ENCODE measurements at regions not wholly inside any gene's neighbourhood (a gene's known extent, or its start where the extent isn't known, plus 50 kb on each side); places are given as distances from the start of the nearest gene placed in this dataset.

DNA sequence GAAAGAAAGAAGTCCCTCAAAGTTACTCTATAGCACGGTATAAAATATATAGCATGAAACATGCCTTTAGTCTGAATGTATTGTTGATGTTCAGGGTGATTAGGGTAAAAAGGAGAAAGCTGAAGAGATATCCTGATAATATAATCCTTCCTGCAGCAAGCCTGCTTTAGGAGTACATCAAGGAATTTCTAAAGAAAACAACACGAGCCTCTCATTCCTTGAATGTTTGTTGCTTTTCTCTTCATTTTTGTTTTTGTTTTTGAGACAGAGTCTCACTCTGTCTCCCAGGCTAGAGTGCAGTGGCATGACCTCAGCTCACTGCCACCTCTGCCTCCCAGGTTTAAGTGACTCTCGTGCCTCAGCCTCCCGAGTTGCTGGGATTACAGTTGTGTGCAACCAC, 79.1 kb downstream of the CD164 start:
- no peak for DNase-seq (ENCODE audit: low spot score)
- Histone ChIP-seq H3K9me3 (ENCODE audit: severe bottlenecking) (no peaks in the 10 kb centered on the region), H3K4me1 (ENCODE audit: insufficient read depth, poor library complexity, severe bottlenecking) (no peaks in the 10 kb centered on the region), H3K27me3 (ENCODE audit: insufficient read depth, poor library complexity, severe bottlenecking) (no peaks in the 10 kb centered on the region), H3K4me3 (ENCODE audit: severe bottlenecking) (no peak overlapping the region), H3K36me3 (ENCODE audit: low read depth) (no peaks in the 10 kb centered on the region), H3K27ac (ENCODE audit: poor library complexity, severe bottlenecking) (no peak overlapping the region)
- ATAC-seq (ENCODE audit: low read depth), result no peak
- no peak for TF ChIP-seq CTCF (IDR thresholded peaks at IDR 0.05; ENCODE audit: poor library complexity, severe bottlenecking)

GRCh38 chr6:109302176-109302575, 80.1 kb downstream of the CD164 start:
- no peaks in the 10 kb centered on the region for H3K4me1 ChIP-seq (ENCODE audit: insufficient read depth, poor library complexity, severe bottlenecking)
- TF ChIP-seq CTCF (IDR thresholded peaks at IDR 0.05; ENCODE audit: poor library complexity, severe bottlenecking), result no peak

DNA sequence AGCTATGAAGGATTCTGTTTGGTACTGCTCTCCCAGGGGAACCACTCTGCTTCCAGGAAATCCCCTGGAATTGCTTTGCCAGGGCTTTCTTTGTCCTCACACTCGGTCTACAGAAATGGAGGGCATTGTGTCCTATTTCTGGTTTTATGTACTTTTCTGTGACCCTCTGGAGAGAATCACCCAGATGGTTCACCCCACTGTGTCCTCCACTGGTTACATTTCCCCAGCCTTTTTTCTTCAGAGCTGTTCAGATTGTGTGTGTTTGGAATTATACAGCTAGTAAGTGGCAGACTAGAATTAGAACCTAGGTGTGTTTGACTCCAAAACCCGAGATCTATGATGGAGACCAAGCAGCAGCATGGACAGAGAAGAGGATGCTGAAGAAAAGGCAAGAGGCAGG, 80.8 kb downstream of the CD164 start:
- no peak for DNase-seq (ENCODE audit: low spot score)
- Histone ChIP-seq H3K4me3 (ENCODE audit: severe bottlenecking) (no peak overlapping the region), H3K36me3 (ENCODE audit: low read depth) (no peaks in the 10 kb centered on the region), H3K4me1 (ENCODE audit: insufficient read depth, poor library complexity, severe bottlenecking) (no peaks in the 10 kb centered on the region), H3K27me3 (ENCODE audit: insufficient read depth, poor library complexity, severe bottlenecking) (no peaks in the 10 kb centered on the region), H3K27ac (ENCODE audit: poor library complexity, severe bottlenecking) (no peak overlapping the region), H3K9me3 (ENCODE audit: severe bottlenecking) (no peaks in the 10 kb centered on the region)
- TF ChIP-seq CTCF (IDR thresholded peaks at IDR 0.05; ENCODE audit: poor library complexity, severe bottlenecking), result no peak
- ATAC-seq (ENCODE audit: low read depth), result no peak

More at GRCh38 chr6:109302176-109302575, 80.1 kb downstream of the CD164 start:
- H3K27me3 ChIP-seq (ENCODE audit: insufficient read depth, poor library complexity, severe bottlenecking), result no peaks in the 10 kb centered on the region
- no peak for ATAC-seq (ENCODE audit: low read depth)
- H3K9me3 ChIP-seq (ENCODE audit: severe bottlenecking), result no peaks in the 10 kb centered on the region
- no peak overlapping the region for H3K4me3 ChIP-seq (ENCODE audit: severe bottlenecking)
- no peak overlapping the region for H3K27ac ChIP-seq (ENCODE audit: poor library complexity, severe bottlenecking)
- no peak for DNase-seq (ENCODE audit: low spot score)
- H3K36me3 ChIP-seq (ENCODE audit: low read depth), result no peaks in the 10 kb centered on the region

DNA sequence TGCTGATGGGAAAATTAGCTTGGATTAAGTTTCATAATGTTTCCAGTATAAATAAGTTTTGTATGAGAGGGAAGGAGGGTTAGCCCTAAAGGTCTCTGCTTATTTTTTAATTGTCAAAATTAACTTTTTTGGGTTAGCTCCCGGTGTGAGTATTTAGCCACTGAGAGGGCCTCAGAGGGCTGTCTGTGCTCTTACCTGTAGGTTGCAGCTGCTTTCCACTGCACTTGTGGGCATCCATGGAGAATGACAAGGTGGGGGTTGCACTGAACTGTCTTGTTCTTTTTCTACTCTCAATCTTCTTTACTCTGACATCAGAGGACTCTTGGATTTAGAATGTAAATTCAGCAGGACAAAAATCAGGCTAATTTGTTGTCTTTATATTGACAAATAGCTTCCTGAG, 81.4 kb downstream of the CD164 start:
- no peaks in the 10 kb centered on the region for H3K9me3 ChIP-seq (ENCODE audit: severe bottlenecking)
- no peak overlapping the region for H3K4me3 ChIP-seq (ENCODE audit: severe bottlenecking)
- no peaks in the 10 kb centered on the region for H3K4me1 ChIP-seq (ENCODE audit: insufficient read depth, poor library complexity, severe bottlenecking)
- no peak for TF ChIP-seq CTCF (IDR thresholded peaks at IDR 0.05; ENCODE audit: poor library complexity, severe bottlenecking)
- ATAC-seq (ENCODE audit: low read depth), result no peak
- no peak overlapping the region for H3K27ac ChIP-seq (ENCODE audit: poor library complexity, severe bottlenecking)
- H3K27me3 ChIP-seq (ENCODE audit: insufficient read depth, poor library complexity, severe bottlenecking), result no peaks in the 10 kb centered on the region
- DNase-seq (ENCODE audit: low spot score), result no peak
- H3K36me3 ChIP-seq (ENCODE audit: low read depth), result no peaks in the 10 kb centered on the region

DNA sequence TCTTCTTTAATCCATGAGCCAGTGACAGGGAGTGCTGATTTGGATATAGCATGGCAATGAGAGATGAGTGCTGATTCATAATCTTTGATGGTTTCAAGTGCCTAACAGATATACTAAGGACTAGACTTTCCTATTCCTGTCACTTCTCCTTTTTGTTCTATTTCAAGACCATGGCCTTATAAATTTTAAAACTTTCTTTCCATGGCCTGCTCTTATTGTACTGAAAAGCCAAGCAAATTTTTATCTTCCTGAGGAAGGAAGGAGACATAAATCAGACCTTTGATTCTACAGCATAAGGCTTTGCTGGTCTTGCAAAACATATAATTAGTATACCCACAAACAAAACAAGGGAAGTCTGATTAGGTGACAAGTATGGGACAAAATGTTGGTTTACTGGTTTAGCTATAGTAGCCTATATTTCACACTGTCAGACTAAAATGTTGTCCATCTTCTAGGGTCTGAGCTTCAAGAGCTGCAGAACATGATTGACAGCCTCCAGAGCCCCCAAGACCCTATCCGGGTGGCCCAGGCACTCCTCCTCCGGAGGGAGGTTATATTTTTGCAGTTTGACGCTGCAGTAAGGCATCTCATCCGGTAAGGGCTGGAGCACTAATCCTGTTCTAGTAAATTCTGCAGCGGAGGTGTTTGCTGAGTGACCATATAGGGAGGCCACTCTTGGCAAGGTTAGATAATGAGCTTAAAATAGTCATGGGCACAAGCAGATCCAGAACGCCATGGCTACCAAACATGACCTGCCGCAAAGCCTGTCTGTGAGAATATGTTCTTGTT, 82.3 kb downstream of the CD164 start:
- no peak overlapping the region for H3K4me3 ChIP-seq (ENCODE audit: severe bottlenecking)
- no peak overlapping the region for H3K27ac ChIP-seq (ENCODE audit: poor library complexity, severe bottlenecking)
- no peaks in the 10 kb centered on the region for H3K36me3 ChIP-seq (ENCODE audit: low read depth)
- H3K27me3 ChIP-seq (ENCODE audit: insufficient read depth, poor library complexity, severe bottlenecking), result no peaks in the 10 kb centered on the region
- H3K4me1 ChIP-seq (ENCODE audit: insufficient read depth, poor library complexity, severe bottlenecking), result no peaks in the 10 kb centered on the region
- no peak for TF ChIP-seq CTCF (IDR thresholded peaks at IDR 0.05; ENCODE audit: poor library complexity, severe bottlenecking)
- no peaks in the 10 kb centered on the region for H3K9me3 ChIP-seq (ENCODE audit: severe bottlenecking)
- DNase-seq (ENCODE audit: low spot score) (no peak), ATAC-seq (ENCODE audit: low read depth) (no peak)

Measured in RWPE2 (cell line).